HepG2 (cell line): ENCODE measurements at regions not wholly inside any gene's neighbourhood (a gene's known extent, or its start where the extent isn't known, plus 50 kb on each side); places are given as distances from the start of the nearest gene placed in this dataset.

Source experiments
- HBP1 ChIP-seq: IDR thresholded peaks from 2 replicates; pipeline ENCODE4 v1.6.1; 2016; ENCODE audit warnings: low read depth, control low read depth
- MAF1 ChIP-seq: sonication (generic); formaldehyde crosslinking; IDR thresholded peaks from 2 replicates; pipeline ENCODE4 v1.5.0; 2020; ENCODE audit warnings: missing genetic modification reagents, borderline replicate concordance
- TEF ChIP-seq: sonication (generic); formaldehyde crosslinking; IDR thresholded peaks from 2 replicates; pipeline ENCODE4 v1.5.0; 2020; ENCODE audit warnings: missing genetic modification reagents
- ZNF326 ChIP-seq: sonication (generic); formaldehyde crosslinking; IDR thresholded peaks from 2 replicates; pipeline ENCODE4 v1.4.0; 2020; ENCODE audit warnings: missing genetic modification reagents, borderline replicate concordance
- TF ChIP-seq, protein P1 (sequence below): sonication (generic); formaldehyde crosslinking; IDR thresholded peaks from 2 replicates; pipeline ENCODE4 v1.8.0; 2022; ENCODE audit warnings: mild to moderate bottlenecking, missing genetic modification reagents, moderate library complexity
- TF ChIP-seq, protein P2 (sequence below): sonication (generic); formaldehyde crosslinking; IDR thresholded peaks from 2 replicates; pipeline ENCODE4 v1.5.1; 2020; ENCODE audit warnings: mild to moderate bottlenecking, missing genetic modification reagents, borderline replicate concordance
- TF ChIP-seq, protein P3 (sequence below): sonication (generic); formaldehyde crosslinking; IDR thresholded peaks from 2 replicates; pipeline ENCODE4 v1.4.0; 2020; ENCODE audit warnings: mild to moderate bottlenecking, missing genetic modification reagents

DNA sequence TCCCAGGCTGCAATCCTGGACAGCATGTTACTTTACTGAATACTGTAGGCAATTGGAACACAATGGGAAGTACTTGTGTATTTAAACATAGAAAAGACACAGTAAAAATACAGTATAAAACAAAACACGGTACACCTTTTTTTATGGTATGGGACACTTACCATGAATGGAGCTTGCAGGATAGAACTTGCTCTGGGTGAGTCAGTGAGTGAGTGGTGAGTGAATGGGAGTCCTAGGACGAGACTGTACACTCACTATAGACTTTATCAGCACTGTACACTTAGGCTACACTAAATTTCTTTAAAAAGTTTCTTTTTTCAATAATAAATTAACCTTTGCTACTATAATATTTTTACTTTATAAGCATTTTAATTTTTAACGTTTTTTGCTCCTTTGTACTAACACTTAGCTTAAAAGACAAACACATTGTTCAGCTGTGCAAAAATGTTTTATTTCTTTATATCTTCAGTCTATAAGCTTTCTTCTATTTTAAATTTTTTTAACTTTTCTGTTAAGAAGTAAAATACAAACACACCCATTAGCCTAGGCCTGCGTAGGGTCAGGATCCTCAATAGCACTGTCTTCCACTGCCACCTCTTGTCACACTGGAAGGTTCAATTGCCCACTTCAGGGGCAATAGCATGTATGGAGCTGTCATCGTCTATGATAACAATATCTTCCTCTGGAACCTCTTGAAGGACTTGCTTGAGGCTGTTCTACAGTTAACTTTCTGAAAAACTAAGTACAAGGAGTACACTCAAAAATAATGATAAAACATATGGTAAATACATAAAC lies 293.5 kb upstream of the FSTL5 start (continued):
- TF ChIP-seq TEF (CRISPR knock-in tag) = no peak
- no peak for TF ChIP-seq ZNF326
- TF ChIP-seq, protein P1, sequence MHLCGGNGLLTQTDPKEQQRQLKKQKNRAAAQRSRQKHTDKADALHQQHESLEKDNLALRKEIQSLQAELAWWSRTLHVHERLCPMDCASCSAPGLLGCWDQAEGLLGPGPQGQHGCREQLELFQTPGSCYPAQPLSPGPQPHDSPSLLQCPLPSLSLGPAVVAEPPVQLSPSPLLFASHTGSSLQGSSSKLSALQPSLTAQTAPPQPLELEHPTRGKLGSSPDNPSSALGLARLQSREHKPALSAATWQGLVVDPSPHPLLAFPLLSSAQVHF (CRISPR knock-in tag) = no peak
- TF ChIP-seq MAF1 = no peak
- TF ChIP-seq, protein P2, sequence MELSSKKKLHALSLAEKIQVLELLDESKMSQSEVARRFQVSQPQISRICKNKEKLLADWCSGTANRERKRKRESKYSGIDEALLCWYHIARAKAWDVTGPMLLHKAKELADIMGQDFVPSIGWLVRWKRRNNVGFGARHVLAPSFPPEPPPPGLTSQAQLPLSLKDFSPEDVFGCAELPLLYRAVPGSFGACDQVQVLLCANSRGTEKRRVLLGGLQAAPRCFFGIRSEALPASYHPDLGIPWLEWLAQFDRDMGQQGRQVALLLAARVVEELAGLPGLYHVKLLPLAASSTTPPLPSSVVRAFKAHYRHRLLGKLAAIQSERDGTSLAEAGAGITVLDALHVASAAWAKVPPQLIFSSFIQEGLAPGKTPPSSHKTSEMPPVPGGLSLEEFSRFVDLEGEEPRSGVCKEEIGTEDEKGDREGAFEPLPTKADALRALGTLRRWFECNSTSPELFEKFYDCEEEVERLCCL (CRISPR knock-in tag) = no peak
- TF ChIP-seq, protein P3, sequence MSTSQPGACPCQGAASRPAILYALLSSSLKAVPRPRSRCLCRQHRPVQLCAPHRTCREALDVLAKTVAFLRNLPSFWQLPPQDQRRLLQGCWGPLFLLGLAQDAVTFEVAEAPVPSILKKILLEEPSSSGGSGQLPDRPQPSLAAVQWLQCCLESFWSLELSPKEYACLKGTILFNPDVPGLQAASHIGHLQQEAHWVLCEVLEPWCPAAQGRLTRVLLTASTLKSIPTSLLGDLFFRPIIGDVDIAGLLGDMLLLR (CRISPR knock-in tag) = no peak
- TF ChIP-seq HBP1 (CRISPR knock-in tag) = no peak
